ENCODE measurements at regions not wholly inside any gene's neighbourhood (a gene's known extent, or its start where the extent isn't known, plus 50 kb on each side); places are given as distances from the start of the nearest gene placed in this dataset.
"Not testable (repeated sequence)": the region's sequence is repeated elsewhere in the genome, so short reads cannot be mapped to it uniquely, and the experiment has no call there.

DNA sequence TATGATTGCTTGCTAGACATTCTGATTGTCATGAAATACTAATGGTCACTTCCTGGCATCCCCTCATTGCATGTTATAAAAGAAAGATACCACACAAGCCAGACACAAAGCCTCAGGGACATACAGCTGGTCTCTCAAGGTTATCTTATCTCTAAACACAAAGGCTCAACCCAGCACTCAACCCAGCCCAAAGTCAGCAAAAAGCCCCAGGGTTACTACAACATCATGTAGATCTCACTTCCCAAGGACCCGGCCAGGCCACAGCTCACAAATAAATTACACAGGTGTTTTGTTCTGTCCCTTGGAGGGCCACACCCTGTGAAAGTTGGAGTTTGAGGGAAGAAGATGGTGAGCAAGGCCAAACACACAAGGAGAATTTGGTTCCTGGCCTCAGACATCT, 109.7 kb upstream of the BARHL2 start:
- no peak for DNase-seq (ENCODE audit: low read depth)
- no peak overlapping the region for H3K4me3 ChIP-seq (ENCODE audit: low read depth, low read length)

DNA sequence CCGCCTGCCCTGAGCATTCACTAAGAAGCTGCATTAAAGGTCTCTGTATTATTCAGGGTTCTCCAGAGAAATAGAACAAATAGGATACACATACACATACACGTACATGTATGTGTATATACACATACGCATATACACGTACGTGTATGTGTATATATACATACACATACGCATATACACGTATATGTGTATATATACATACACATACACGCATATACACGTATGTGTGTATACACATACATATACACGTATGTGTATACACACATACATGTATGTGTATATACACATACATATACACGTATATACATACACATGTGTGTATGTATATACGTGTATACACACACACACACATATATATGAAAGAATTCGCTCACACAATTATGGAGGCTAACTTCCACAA, 108.9 kb upstream of the BARHL2 start:
- DNase-seq (ENCODE audit: low read depth) = no peak
- no peak overlapping the region for H3K4me3 ChIP-seq (ENCODE audit: low read depth, low read length)

DNA sequence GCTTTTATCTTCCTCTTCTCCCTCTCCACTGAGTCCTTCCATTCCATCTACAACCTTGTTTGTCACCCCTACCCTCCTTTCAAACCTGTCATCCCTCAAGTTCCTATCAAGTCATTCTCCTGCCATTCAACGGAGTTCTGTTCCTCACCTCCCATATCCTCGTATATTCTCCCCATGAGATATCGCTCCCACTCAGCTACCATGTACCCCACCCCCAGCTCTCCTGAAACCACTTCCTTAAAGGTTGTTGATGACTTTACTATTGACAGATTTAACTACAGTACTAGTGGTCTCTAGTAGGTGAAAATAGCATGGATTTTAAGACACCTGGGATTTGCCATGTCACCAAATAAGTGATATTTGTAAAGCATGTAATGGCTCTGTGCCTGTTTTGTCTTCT, 107.4 kb upstream of the BARHL2 start:
- DNase-seq (ENCODE audit: low read depth) = no peak
- H3K4me3 ChIP-seq (ENCODE audit: low read depth, low read length) = no peak overlapping the region

DNA sequence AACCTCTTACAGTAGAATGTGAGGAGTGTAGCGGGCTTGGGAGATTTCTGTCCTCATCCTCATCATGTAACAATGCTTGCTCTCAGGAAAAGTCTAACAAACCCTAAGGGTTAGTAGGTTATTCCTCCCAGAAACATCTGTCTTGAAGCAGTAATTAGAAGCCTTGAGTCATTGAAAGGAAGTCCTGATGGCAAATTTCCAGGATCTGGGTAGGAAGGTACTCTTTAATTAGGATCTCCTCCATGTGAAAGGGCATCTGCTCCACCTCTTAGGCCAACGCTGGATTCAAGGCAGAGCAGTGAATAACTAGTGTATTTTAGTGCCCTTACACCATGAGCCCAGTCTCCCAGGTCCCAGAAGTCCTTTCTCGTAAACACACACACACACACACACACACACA, 106.6 kb upstream of the BARHL2 start:
- no peak overlapping the region for H3K4me3 ChIP-seq (ENCODE audit: low read depth, low read length)
- DNase-seq (ENCODE audit: low read depth) = no peak

DNA sequence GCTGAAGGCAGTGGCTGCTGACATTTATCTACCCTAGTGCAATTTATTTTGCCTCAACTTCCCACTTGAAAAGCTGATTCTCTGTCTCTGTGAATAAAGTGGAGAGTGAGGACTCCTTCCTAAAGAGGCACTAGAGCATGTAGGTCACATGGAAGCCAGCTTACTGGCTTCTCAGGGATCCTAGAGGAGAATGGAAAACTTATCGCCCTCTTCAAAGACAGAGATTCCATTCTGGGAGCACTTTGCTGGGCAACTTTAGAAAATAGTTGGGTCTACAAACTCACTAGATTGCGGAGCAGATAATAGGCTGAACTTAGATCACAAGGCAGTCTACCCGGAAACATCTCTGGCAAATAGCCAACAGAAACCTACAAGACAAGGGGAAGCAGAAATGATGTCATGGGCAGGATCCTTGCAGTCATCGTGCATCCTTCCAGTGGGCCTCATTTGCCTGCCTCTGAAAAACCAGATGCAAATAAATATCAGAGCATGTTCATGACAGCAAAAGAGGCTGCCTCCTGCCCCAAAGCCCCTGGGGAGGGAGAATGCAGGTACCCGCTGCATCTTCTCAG, 104.8 kb upstream of the BARHL2 start:
- DNase-seq (ENCODE audit: low read depth) = no peak
- no peak overlapping the region for H3K4me3 ChIP-seq (ENCODE audit: low read depth, low read length)

DNA sequence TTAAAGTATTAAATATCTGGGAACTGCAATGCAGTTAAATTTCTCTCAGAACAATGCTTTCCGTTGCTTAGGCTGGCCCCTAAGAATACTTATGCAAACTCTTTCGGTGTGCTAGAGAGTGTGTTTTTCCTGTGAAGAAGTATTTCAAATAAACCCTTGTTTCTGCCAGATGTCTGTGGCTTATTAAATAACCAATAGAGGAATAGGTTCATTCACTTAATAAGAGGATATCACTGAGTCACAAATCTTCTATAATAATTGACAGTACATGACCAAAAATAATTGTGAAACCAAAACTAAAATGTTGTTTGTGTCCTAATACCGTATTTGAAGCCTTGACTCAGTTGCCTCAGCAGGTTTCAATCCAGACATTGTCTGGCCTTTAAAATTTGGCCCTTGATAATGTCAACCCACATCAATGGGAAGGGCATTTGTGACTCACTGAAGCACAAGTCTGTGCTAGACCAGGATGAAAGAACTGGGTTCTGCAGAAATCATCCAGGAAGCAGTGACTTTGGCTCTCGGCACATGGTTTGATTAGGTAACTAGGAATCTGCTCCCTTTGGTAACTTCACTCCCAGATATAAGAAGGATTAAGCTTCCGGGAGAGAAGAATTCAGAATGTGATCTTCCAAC, 104.2 kb upstream of the BARHL2 start:
- H3K4me3 ChIP-seq (ENCODE audit: low read depth, low read length) = no peak overlapping the region
- DNase-seq (ENCODE audit: low read depth) = no peak

DNA sequence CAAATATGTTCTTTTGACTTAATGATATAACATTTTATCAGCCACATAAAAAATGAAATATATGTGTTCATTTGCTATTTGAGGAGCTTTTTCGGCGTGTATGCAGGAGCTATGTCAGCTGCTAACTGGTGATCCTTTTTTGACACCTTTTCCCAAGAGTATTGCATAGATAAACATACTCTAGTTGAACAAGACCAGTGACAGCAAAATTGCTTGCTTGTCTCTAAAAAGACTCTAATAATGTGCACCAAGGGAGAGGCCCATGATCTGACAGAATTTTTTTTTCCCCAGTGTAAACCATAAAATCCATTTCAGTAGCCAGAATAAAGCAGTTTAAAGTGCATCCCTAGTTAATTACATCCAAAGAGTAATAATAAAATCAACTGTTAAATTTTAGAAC, 103.6 kb upstream of the BARHL2 start:
- no peak for DNase-seq (ENCODE audit: low read depth)
- H3K4me3 ChIP-seq (ENCODE audit: low read depth, low read length) = no peak overlapping the region

DNA sequence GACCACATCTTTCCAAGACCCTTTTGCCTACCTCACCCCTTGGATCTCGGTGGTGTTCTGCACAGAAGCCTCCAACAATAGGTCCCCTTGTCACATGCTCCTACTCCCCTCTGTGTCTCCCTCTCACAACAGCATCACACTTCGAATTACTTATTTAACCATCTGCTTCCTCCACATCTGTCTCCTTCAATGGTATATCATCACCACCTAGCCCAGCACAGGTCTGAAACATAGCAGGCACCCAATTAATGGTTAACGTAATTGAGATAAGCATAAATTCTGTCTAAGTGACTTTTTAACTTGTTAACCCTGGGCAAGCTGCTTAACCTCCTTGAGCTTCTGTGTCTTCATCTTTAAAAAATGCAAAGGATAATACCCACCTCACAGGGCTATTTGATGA, 100.3 kb upstream of the BARHL2 start:
- H3K4me3 ChIP-seq (ENCODE audit: low read depth, low read length) = no peak overlapping the region
- no peak for DNase-seq (ENCODE audit: low read depth)

DNA sequence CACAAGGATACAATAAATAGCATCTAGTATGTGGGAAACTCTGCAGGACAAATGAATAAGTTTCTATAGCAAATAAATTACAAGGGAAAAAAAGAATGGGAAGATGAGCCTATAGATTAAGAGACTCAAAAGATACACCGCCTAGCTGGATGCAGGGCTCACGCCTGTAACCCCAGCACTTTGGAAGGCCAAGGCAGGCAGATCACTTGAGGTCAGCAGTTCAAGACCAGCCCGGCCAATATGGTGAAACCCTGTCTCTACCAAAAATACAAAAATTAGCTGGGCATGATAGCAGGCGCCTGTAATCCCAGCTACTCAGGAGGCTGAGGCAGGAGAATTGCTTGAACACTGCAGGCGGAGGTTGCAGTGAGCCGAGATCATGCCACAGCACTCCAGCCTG, 95.1 kb upstream of the BARHL2 start:
- DNase-seq (ENCODE audit: low read depth); H3K4me3 ChIP-seq (ENCODE audit: low read depth, low read length): not testable (repeated sequence)

DNA sequence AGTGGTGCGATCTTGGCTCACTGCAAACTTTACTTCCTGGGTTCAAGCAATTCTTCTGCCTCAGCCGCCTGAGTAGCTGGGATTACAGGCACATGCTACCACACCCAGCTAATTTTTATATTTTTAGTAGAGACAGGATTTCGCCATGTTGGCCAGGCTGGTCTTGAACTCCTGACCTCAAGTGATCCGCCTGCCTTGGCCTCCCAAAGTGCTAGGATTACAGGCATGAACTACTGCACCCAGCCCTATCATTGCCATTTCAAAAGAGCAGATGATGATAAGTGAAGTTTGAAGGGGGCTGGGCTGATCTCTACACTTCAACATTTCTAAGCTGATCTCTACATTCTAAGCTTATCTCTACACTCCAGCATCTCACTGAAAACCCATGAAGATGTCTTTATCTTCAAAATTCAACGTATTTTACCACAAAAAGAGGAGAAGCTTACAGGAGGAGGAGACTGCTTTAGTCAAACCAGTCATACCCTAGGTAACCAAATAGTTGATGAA, 94.4 kb upstream of the BARHL2 start:
- DNase-seq (ENCODE audit: low read depth); H3K4me3 ChIP-seq (ENCODE audit: low read depth, low read length): not testable (repeated sequence)

DNA sequence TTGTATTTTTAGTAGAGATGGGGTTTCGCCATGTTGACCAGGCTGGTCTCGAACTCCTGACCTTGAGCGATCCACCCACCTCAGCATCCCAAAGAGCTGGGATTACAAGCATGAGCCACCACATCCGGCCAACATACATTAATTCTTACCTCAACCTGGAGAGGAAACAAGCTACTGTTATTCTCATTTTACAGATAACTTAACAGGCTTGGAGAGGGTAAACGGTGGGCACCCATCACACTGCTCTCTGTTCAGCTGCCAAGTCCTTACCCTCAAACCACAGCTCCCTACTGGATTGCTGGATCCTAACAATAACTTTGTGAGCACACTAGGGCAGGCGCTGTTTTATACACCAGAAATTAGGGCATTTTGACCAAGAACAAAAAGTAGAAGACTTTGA, 93.6 kb upstream of the BARHL2 start:
- H3K4me3 ChIP-seq (ENCODE audit: low read depth, low read length) = no peak overlapping the region
- no peak for DNase-seq (ENCODE audit: low read depth)

DNA sequence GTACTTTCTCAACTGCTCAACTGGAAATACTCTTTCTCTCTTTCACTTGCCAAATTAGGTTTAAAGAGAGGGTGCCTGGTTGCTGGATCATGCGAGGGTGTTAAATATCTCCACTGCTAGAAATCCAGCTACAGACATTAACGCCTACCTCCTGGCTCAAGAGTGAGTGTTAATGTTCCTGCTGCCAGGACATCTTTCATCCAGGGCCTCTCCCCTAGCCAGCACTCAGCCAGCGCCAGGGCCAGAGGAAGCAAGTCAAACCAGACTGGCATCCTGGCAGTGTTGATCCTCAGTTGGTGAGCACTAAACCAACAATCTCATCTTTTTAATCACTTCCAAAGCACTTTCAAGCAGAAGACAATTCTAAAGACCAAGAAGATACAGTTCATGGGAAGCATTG, 92.9 kb upstream of the BARHL2 start:
- no peak for DNase-seq (ENCODE audit: low read depth)
- no peak overlapping the region for H3K4me3 ChIP-seq (ENCODE audit: low read depth, low read length)

DNA sequence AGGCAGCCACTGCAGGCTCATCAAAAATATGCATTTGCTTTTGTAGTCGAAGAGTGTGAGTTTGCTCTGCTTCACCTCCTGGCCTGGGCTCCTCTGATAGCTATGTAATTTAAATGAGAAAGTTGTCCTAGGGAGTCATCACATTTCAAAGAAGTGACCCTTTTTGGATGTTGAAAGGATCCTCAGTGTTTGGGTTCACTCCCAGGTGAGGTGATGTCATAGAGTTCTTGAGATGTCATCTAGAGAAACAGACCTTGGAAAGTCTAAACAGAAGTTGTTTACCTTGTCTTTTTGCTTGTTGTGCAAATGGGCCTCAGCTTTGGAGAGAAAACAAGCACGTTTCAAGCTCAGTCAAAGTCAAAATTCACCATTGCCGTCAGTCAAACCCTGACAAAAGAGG, 92.0 kb upstream of the BARHL2 start:
- DNase-seq (ENCODE audit: low read depth) = no peak
- no peak overlapping the region for H3K4me3 ChIP-seq (ENCODE audit: low read depth, low read length)

DNA sequence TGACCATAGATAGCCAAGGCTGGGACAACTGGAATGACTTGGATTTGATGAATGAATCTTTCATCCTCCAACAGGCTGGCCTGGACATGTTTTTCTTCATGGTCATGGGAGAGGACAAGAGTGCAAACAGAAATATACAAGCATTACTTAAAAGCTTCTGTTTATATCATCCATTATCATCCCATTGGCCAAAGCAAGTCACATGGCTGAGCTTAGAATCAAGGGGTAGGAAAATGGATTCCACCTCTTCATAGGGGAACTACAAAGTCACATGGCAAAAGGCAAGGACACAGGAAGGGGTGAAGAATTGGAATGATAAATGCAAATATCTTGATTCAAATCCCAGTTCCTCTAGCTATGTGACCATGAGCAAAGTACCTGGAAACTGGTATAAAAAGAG, 90.2 kb upstream of the BARHL2 start:
- no peak overlapping the region for H3K4me3 ChIP-seq (ENCODE audit: low read depth, low read length)
- no peak for DNase-seq (ENCODE audit: low read depth)

DNA sequence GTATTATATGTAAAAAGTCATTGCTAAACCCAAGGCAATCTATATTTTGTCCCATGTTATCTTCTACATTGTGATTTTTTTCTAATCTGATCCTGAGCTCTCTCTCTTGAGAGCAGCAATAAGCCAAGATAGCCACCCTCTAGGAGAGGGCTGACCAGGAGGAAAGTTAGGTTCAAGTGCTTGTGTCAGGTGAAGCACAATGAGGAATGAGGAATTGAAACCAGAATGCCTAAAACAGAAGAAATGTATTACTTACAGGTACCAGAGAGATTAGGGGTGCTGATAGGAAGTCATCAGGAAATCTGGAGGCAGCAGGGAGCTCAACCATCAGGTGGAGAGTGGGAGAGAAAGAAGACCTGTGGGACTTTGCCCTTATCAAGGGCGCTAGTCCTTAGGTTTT, 85.5 kb upstream of the BARHL2 start:
- no peak for DNase-seq (ENCODE audit: low read depth)
- no peak overlapping the region for H3K4me3 ChIP-seq (ENCODE audit: low read depth, low read length)

DNA sequence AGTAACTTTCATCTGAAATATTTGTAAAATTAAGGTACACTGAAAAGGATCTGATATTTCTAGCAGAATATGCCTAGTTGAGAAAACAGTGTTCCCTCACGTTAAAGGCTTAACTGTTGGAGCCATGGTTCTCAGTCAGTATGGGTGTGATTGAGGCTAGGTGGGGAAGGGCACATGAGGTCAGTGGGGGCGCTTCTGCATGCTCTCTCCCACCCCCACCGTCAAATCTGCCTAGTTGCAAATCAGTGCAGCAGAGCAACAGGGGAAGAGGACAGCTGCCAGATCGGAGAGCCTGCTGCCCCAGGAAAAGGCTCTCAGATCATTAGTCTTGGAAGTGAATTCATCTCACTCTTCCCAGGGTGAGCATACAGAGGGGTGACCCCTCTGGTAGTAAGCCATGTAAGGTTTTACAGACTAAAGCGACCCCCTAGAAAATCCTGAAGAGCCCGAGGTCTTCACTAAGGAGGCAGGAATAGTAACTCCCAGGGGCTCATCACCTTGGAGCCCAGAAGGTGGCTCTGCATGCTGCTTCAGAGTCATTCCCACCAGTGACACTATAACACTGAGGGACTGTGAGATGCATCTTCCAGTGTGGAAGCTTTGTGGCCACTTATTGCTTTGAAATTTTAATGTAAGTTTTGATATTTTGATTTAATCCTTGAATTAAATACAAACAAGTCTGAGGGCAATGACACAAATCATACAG, 83.1 kb upstream of the BARHL2 start:
- DNase-seq (ENCODE audit: low read depth) = no peak
- H3K4me3 ChIP-seq (ENCODE audit: low read depth, low read length) = no peak overlapping the region

DNA sequence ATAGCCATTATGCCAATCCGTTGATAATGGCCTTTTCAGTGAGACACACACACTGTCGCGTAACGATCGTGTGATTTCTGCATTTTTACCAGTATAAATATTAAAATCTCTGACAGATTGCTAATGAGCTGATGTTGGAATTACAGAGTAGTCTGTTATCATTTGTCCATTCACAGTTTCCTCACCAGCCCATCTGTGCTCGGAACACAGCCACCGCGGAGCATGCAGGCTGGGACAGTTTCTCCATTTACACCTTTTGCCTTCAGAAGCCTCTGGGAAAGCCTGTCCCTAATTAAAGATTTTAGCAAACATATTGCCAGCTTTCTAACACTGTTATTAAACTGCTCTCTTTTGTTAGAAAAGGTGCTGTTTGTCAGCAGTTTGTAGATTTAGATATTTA, 82.2 kb upstream of the BARHL2 start:
- H3K4me3 ChIP-seq (ENCODE audit: low read depth, low read length) = no peak overlapping the region
- no peak for DNase-seq (ENCODE audit: low read depth)

DNA sequence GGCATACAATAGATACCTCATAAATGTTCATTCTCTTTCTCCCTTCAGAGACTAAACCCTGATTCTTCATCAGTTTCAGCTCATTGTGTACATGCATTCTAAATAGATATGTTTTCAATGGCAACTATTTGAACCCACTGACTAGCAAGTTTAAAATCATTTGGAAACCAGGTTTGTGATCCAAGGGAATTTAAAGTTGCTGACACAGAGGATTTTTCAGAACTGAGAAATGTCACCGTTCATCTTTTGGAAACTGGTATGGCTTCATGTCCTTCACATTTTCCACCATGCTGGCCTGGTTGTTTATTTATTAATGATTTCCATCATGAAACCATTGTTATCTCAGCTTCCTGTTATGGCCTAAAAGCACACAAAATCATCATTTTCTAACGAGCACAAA, 81.8 kb upstream of the BARHL2 start:
- H3K4me3 ChIP-seq (ENCODE audit: low read depth, low read length) = no peak overlapping the region
- no peak for DNase-seq (ENCODE audit: low read depth)

DNA sequence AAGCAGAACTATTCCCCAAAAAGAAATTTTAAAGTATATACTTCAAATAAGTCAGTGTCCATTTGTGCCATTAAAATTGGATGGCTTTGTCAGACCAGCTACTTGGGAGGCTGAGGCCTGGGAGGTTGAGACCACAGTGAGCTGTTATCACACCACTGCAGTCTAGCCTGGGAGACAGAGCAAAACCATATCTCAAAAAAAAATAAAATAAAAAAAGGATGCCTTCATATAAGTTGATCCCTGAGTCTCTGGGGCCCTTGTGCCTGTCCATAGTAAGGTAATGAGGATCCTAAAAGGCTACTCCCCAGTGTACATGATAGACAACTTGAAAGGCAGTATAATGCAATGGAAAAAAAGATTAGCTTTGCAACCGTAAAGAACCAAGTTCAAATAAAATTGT, 81.2 kb upstream of the BARHL2 start:
- H3K4me3 ChIP-seq (ENCODE audit: low read depth, low read length) = no peak overlapping the region
- DNase-seq (ENCODE audit: low read depth) = no peak

DNA sequence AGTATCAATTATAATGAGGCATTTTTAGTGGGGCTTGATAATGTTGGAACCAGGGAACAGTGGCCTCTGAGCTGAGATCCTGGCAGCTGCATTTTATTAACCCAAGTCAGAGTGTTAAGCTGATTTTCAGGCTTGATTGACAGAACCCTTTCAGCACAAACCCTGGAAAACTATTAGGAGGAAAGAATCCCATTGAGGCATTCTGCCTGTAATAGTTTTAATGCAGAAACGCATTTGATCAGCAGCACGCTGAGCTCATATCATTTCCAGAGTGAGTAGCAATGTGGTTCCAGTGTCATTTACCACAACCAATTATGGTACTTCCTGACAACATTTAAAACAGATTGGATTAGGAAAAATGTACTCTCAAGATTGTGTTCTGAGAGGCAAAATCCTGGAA, 78.3 kb upstream of the BARHL2 start:
- H3K4me3 ChIP-seq (ENCODE audit: low read depth, low read length) = no peak overlapping the region
- no peak for DNase-seq (ENCODE audit: low read depth)

DNA sequence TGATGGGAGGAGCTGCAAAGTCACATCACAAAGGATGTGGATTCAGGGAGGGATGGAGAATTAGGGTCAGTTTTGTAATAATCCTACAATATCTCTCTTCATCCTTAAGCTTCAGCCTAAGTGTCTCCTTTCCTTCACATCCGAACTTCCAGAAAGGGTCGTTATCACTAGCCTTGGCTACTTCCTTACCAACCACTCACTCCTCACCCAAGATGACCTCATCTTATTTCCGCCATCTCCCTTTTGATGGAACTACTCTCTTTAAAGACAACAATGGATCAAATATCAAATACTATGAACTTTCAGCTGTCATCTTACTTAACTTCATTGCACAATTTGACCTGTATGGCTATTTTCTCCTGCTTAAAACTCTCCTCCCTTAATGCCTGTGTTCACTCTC, 69.6 kb upstream of the BARHL2 start:
- DNase-seq (ENCODE audit: low read depth) = no peak
- no peak overlapping the region for H3K4me3 ChIP-seq (ENCODE audit: low read depth, low read length)
